H1 (cell line): ENCODE measurements at regions not wholly inside any gene's neighbourhood (a gene's known extent, or its start where the extent isn't known, plus 50 kb on each side); places are given as distances from the start of the nearest gene placed in this dataset.

Experiments
- CTCF ChIA-PET: fragments of 300-600 bp; sonication (Branson Sonifier 250); formaldehyde crosslinking; loops from one replicate; lab custom pipeline; 2021; ENCODE audit not compliant: partially characterized antibody; lab: Charles Lee
- POLR2A ChIA-PET: fragments of 300-600 bp; sonication (Branson Sonifier 250); formaldehyde crosslinking; loops from one replicate; lab custom pipeline; 2021; ENCODE audit warnings: inconsistent platforms; ENCODE audit not compliant: partially characterized antibody; lab: Charles Lee
- DNase-seq, 2 experiments: peaks; one replicate each; pipeline versions ENCODE4 v3.0.0 to v3.0.0-alpha.2; 2010 to 2022; ENCODE audit warnings: low spot score in 2 of 2, low read depth in 1 of 2, mixed read lengths in 1 of 2
- FAIRE-seq: peaks from 2 replicates; lab custom pipeline; 2011; peaks lifted over from hg19 to GRCh38; lab: Jason Lieb, UNC
- H2AFZ ChIP-seq: 2 replicates; pipeline ENCODE4 v1.8.1; 2012; ENCODE audit warnings: low read length, inconsistent platforms
- H2AK5ac ChIP-seq: 2 replicates; pipeline ENCODE4 v1.6.1; 2013; ENCODE audit warnings: low read depth, low read length
- H2BK120ac ChIP-seq: replicated peaks from 2 replicates; pipeline ENCODE3; 2013; ENCODE audit warnings: low read depth, low read length, inconsistent platforms
- H2BK12ac ChIP-seq: 2 replicates; pipeline ENCODE4 v1.6.1; 2013; ENCODE audit warnings: low read depth, low read length
- H2BK15ac ChIP-seq: 2 replicates; pipeline ENCODE4 v1.6.1; 2013; ENCODE audit warnings: low read length
- H2BK20ac ChIP-seq: 2 replicates; pipeline ENCODE4 v1.6.1; 2013; ENCODE audit warnings: low read length
- H2BK5ac ChIP-seq: 2 replicates; pipeline ENCODE4 v1.6.1; 2013; ENCODE audit warnings: low read depth, low read length
- H3K14ac ChIP-seq: 2 replicates; pipeline ENCODE4 v1.6.1; 2013; ENCODE audit warnings: inconsistent platforms; ENCODE audit not compliant: insufficient read length
- H3K18ac ChIP-seq: 2 replicates; pipeline ENCODE4 v1.6.1; 2013; ENCODE audit warnings: low read length; ENCODE audit errors: extremely low read depth
- H3K23ac ChIP-seq: 2 replicates; pipeline ENCODE4 v1.6.1; 2013; ENCODE audit warnings: inconsistent platforms; ENCODE audit not compliant: insufficient read length
- H3K23me2 ChIP-seq: 2 replicates; pipeline ENCODE4 v1.6.1; 2013; ENCODE audit warnings: low read depth, low read length
- H3K27ac ChIP-seq: 2 replicates; pipeline ENCODE4 v1.6.1; 2011; ENCODE audit warnings: low read depth, low read length, inconsistent platforms
- H3K27me3 ChIP-seq, 4 experiments: replicated peaks in 1 of 4; 1 replicate in 1 of 4; 2 replicates in 3 of 4; pipeline versions ENCODE4 v1.6.1 to v1.8.1; 2011 to 2013; ENCODE audit warnings: low read length in 3 of 4, mild to moderate bottlenecking in 3 of 4, inconsistent platforms in 2 of 4, mixed read lengths in 2 of 4, moderate library complexity in 1 of 4; ENCODE audit not compliant: control insufficient read depth in 3 of 4, insufficient read depth in 3 of 4; ENCODE audit errors: extremely low read depth in 1 of 4
- H3K36me3 ChIP-seq, 4 experiments: 2 replicates each; pipeline versions ENCODE4 v1.6.1 to v1.8.1; 2011 to 2013; ENCODE audit warnings: mild to moderate bottlenecking in 4 of 4, low read length in 3 of 4, moderate library complexity in 2 of 4, control low read depth in 1 of 4, inconsistent platforms in 1 of 4; ENCODE audit not compliant: insufficient read depth in 4 of 4, control insufficient read depth in 2 of 4
- H3K4ac ChIP-seq: replicated peaks from 2 replicates; pipeline ENCODE3; 2013; ENCODE audit warnings: low read length, low read depth, mixed read lengths, inconsistent platforms; ENCODE audit not compliant: insufficient read length
- H3K4me1 ChIP-seq, 4 experiments: replicated peaks in 1 of 4; 1 replicate in 1 of 4; 2 replicates in 3 of 4; pipeline versions ENCODE4 v1.6.1 to v1.8.1; 2011 to 2013; ENCODE audit warnings: low read length in 3 of 4, inconsistent platforms in 2 of 4, mixed read lengths in 1 of 4; ENCODE audit not compliant: insufficient read depth in 4 of 4, control insufficient read depth in 3 of 4
- H3K4me2 ChIP-seq, 2 experiments: 2 replicates each; pipeline versions ENCODE4 v1.6.1 to v1.8.1; 2011 to 2013; ENCODE audit warnings: low read depth in 2 of 2, low read length in 2 of 2, control low read depth in 1 of 2, inconsistent platforms in 1 of 2, mild to moderate bottlenecking in 1 of 2; ENCODE audit not compliant: insufficient read depth in 1 of 2
- H3K4me3 ChIP-seq, 4 experiments: fragments of 200-600, 300-600 bp in 1 of 4; sonication (generic), shearing (Covaris generic), sonication (Bioruptor Twin) in 1 of 4; 2 replicates each; pipeline versions ENCODE4 v1.5.1 to v1.8.1; 2011 to 2016; ENCODE audit warnings: low read length in 4 of 4, low read depth in 3 of 4, control low read depth in 2 of 4, inconsistent platforms in 2 of 4, mild to moderate bottlenecking in 2 of 4, mixed read lengths in 1 of 4, moderate library complexity in 1 of 4; ENCODE audit not compliant: insufficient read depth in 2 of 4; ENCODE audit errors: extremely low read depth in 1 of 4
- H3K56ac ChIP-seq: replicated peaks from 2 replicates; pipeline ENCODE3; 2013; ENCODE audit warnings: low read depth, mild to moderate bottlenecking, mixed read lengths, low read length, inconsistent platforms; ENCODE audit not compliant: insufficient read length
- H3K79me1 ChIP-seq: 2 replicates; pipeline ENCODE4 v1.6.1; 2013; ENCODE audit warnings: low read depth, low read length, control low read depth
- H3K79me2 ChIP-seq, 2 experiments: 2 replicates each; pipeline versions ENCODE4 v1.6.1 to v1.8.1; 2012 to 2013; ENCODE audit warnings: low read length in 2 of 2, mild to moderate bottlenecking in 2 of 2, inconsistent platforms in 1 of 2; ENCODE audit not compliant: insufficient read depth in 2 of 2, control insufficient read depth in 1 of 2
- H3K9ac ChIP-seq, 4 experiments: replicated peaks in 1 of 4; 1 replicate in 1 of 4; 2 replicates in 3 of 4; pipeline versions ENCODE4 v1.6.1 to v1.8.1; 2011 to 2013; ENCODE audit warnings: low read depth in 3 of 4, low read length in 3 of 4, control low read depth in 2 of 4, mild to moderate bottlenecking in 2 of 4, moderate library complexity in 2 of 4, inconsistent platforms in 1 of 4; ENCODE audit errors: extremely low read depth in 1 of 4
- H3K9me3 ChIP-seq, 2 experiments: 2 replicates each; pipeline versions ENCODE4 v1.6.1 to v1.8.1; 2012 to 2013; ENCODE audit warnings: mild to moderate bottlenecking in 2 of 2, moderate library complexity in 2 of 2, control low read depth in 1 of 2, inconsistent platforms in 1 of 2, low read depth in 1 of 2, low read length in 1 of 2, mixed read lengths in 1 of 2; ENCODE audit not compliant: insufficient read depth in 2 of 2
- H4K20me1 ChIP-seq, 2 experiments: replicated peaks in 1 of 2; 2 replicates each; pipeline versions ENCODE3 to v1.8.1; 2011 to 2013; ENCODE audit warnings: inconsistent platforms in 2 of 2, low read length in 2 of 2, mild to moderate bottlenecking in 1 of 2; ENCODE audit not compliant: insufficient read depth in 2 of 2, control insufficient read depth in 1 of 2
- H4K5ac ChIP-seq: 2 replicates; pipeline ENCODE4 v1.6.1; 2013; ENCODE audit warnings: low read length, low read depth, mixed read lengths, inconsistent platforms; ENCODE audit not compliant: insufficient read length
- H4K8ac ChIP-seq: 2 replicates; pipeline ENCODE4 v1.8.0; 2013; ENCODE audit warnings: mild to moderate bottlenecking, moderate library complexity, low read length, inconsistent platforms; ENCODE audit not compliant: insufficient read depth; ENCODE audit errors: extremely low read depth
- H4K91ac ChIP-seq: replicated peaks from 2 replicates; pipeline ENCODE3; 2013; ENCODE audit warnings: low read length, mixed read lengths, inconsistent platforms; ENCODE audit not compliant: insufficient read length
- BACH1 ChIP-seq: IDR thresholded peaks from 2 replicates; pipeline ENCODE4 v1.6.1; 2012; ENCODE audit warnings: low read length, improper control_type of control experiment
- FOSL1 ChIP-seq: IDR thresholded peaks from 2 replicates; pipeline ENCODE4 v1.6.1; 2011; ENCODE audit warnings: mild to moderate bottlenecking, low read depth, low read length, moderate library complexity; ENCODE audit not compliant: insufficient read depth
- NANOG ChIP-seq: IDR thresholded peaks from 2 replicates; pipeline ENCODE4 v1.6.1; 2011; ENCODE audit warnings: low read length, low read depth, mild to moderate bottlenecking, inconsistent platforms; ENCODE audit not compliant: insufficient read depth, poor library complexity, severe bottlenecking
- POU5F1 ChIP-seq: IDR thresholded peaks from 2 replicates; pipeline ENCODE4 v1.6.1; 2011; ENCODE audit warnings: low read depth, mild to moderate bottlenecking, low read length, moderate library complexity
- RAD21 ChIP-seq, 2 experiments: IDR thresholded peaks in 1 of 2; conservative IDR thresholded peaks in 1 of 2; 2 replicates each; pipeline ENCODE4 v1.6.1; 2011; ENCODE audit warnings: low read depth in 2 of 2, low read length in 2 of 2, improper control_type of control experiment in 1 of 2, inconsistent platforms in 1 of 2, mild to moderate bottlenecking in 1 of 2, moderate library complexity in 1 of 2
- RNF2 ChIP-seq: fragments of 200-900, 300-1000 bp; sonication (generic); IDR thresholded peaks from 2 replicates; pipeline ENCODE4 v1.7.1; 2016; ENCODE audit warnings: borderline replicate concordance, low read depth, mild to moderate bottlenecking, antibody characterized with exemption, low read length; ENCODE audit not compliant: poor library complexity, severe bottlenecking; ENCODE audit errors: missing control alignments
- SIN3A ChIP-seq, 2 experiments: IDR thresholded peaks in 1 of 2; conservative IDR thresholded peaks in 1 of 2; 2 replicates each; pipeline ENCODE4 v1.6.1; 2011 to 2012; ENCODE audit warnings: low read length in 2 of 2, improper control_type of control experiment in 1 of 2, low read depth in 1 of 2, mild to moderate bottlenecking in 1 of 2
- SIX5 ChIP-seq: IDR thresholded peaks from 2 replicates; pipeline ENCODE4 v1.6.1; 2011; ENCODE audit warnings: mild to moderate bottlenecking, low read depth, low read length
- SRF ChIP-seq: IDR thresholded peaks from 2 replicates; pipeline ENCODE4 v1.6.1; 2011; ENCODE audit warnings: mild to moderate bottlenecking, low read depth, low read length, moderate library complexity
- TCF12 ChIP-seq: IDR thresholded peaks from 2 replicates; pipeline ENCODE4 v1.6.1; 2011; ENCODE audit warnings: low read depth, mild to moderate bottlenecking, low read length
- ZNF274 ChIP-seq: IDR thresholded peaks from 2 replicates; pipeline ENCODE4 v1.7.0; 2012; ENCODE audit warnings: low read length, borderline replicate concordance; ENCODE audit errors: extremely low read depth
- WGBS, 2 experiments: shearing (Covaris generic) in 1 of 2; methylation state at CpG; one replicate each; pipeline versions ENCODE4 v1.1.6 to v1.1.7; 2013 to 2015; ENCODE audit warnings: low lambda C conversion rate in 2 of 2, mixed read lengths in 2 of 2, inconsistent platforms in 1 of 2, low coverage in 1 of 2, missing lambda C conversion rate in 1 of 2; ENCODE audit not compliant: insufficient replicate concordance in 2 of 2, insufficient coverage in 1 of 2, insufficient read length in 1 of 2; ENCODE audit errors: extremely low coverage in 1 of 2, missing lambda C conversion rate in 1 of 2; 5-methylcytosine and 5-hydroxymethylcytosine counted together

GRCh38 chr16:52238710-52239109, 308.2 kb downstream of the TOX3 start:
- no peaks in the 10 kb centered on the region; a peak in 1 of 4 replicates for H3K9me3 ChIP-seq
- WGBS, 2 experiments = 98% methylated on average over 2 of the region's 2 CpGs; no CpG with 5 or more reads in 1 of the 2 experiments
- TF ChIP-seq RNF2 (no peak), ZNF274 (no peak), SRF (no peak), SIX5 (no peak), BACH1 (no peak), TCF12 (no peak), SIN3A (conservative IDR thresholded peaks at IDR 0.05 in 1 of 2, IDR thresholded peaks at IDR 0.05 in 1 of 2; ENCODE audit: low read depth in 1 of 2, low read length in 2 of 2) (no peak), RAD21 (IDR thresholded peaks at IDR 0.05 in 1 of 2, conservative IDR thresholded peaks at IDR 0.05 in 1 of 2; ENCODE audit: low read depth in 2 of 2, low read length in 2 of 2) (no peak), POU5F1 (no peak), NANOG (no peak), FOSL1 (no peak)

More at GRCh38 chr16:52238710-52239109, 308.2 kb downstream of the TOX3 start:
- no peaks in the 10 kb centered on the region for H3K36me3 ChIP-seq
- no peak overlapping the region for H3K9ac ChIP-seq
- CTCF ChIA-PET = interaction anchor here (1.4 kb wide), 1 partner anchor 221 kb away, joined by 3 read pairs; no protein-coding TSS in a partner anchor
- H3K23ac ChIP-seq = no peak overlapping the region
- H4K8ac ChIP-seq = no peak overlapping the region
- H3K14ac ChIP-seq = no peak overlapping the region
- H2BK12ac ChIP-seq = no peak overlapping the region
- no peaks in the 10 kb centered on the region for H3K27me3 ChIP-seq
- H4K5ac ChIP-seq = no peak overlapping the region
- no peaks in the 10 kb centered on the region for H4K20me1 ChIP-seq
- H2AK5ac ChIP-seq = no peak overlapping the region
- no peak overlapping the region for H2BK15ac ChIP-seq
- no peak overlapping the region for H2BK120ac ChIP-seq
- no peak overlapping the region for H2AFZ ChIP-seq
- H3K4me3 ChIP-seq = no peak overlapping the region
- H3K27ac ChIP-seq = no peak overlapping the region
- FAIRE-seq (no peak), DNase-seq (no peak)
- POLR2A ChIA-PET = interaction anchor here (0.6 kb wide), 1 partner anchor 9 kb away, joined by 3 read pairs; no protein-coding TSS in a partner anchor
- no peak overlapping the region for H3K56ac ChIP-seq
- H3K79me2 ChIP-seq = no peaks in the 10 kb centered on the region
- no peaks in the 10 kb centered on the region for H3K79me1 ChIP-seq
- no peak overlapping the region for H3K18ac ChIP-seq
- H2BK5ac ChIP-seq = no peak overlapping the region
- no peak overlapping the region for H3K4ac ChIP-seq
- H3K4me1 ChIP-seq = no peaks in the 10 kb centered on the region; a peak in 1 of 7 replicates
- no peak overlapping the region for H3K4me2 ChIP-seq
- H4K91ac ChIP-seq = no peak overlapping the region
- H3K23me2 ChIP-seq = no peaks in the 10 kb centered on the region; the same call in 1 of the 2 replicates
- H2BK20ac ChIP-seq = no peak overlapping the region
